ENCODE measurements at regions not wholly inside any gene's neighbourhood (a gene's known extent, or its start where the extent isn't known, plus 50 kb on each side); places are given as distances from the start of the nearest gene placed in this dataset.

- TF ChIP-seq E4F1 (CRISPR knock-in tag; IDR thresholded peaks at IDR 0.05; ENCODE audit: borderline replicate concordance) (no peak), CREB3 (tag; conservative IDR thresholded peaks at IDR 0.05; ENCODE audit: low read depth) (no peak), KLF6 (CRISPR knock-in tag; IDR thresholded peaks at IDR 0.05; ENCODE audit: borderline replicate concordance) (no peak), HMG20A (CRISPR knock-in tag; conservative IDR thresholded peaks at IDR 0.05) (no peak), NR2C1 (IDR thresholded peaks at IDR 0.05) (no peak), NR2C1 (tag; IDR thresholded peaks at IDR 0.05) (no peak), ARHGAP35 (IDR thresholded peaks at IDR 0.05; ENCODE audit: partially characterized antibody) (no peak), ZNF41 (CRISPR knock-in tag; conservative IDR thresholded peaks at IDR 0.05) (no peak), SNRNP70 (optimal IDR thresholded peaks at IDR 0.05; ENCODE audit: low read depth, low read length) (no peak), ZNF778 (CRISPR knock-in tag; IDR thresholded peaks at IDR 0.05) (no peak), JUN (IDR thresholded peaks at IDR 0.05; ENCODE audit: borderline replicate concordance, low read depth, low read length) (no peak), JUN (CRISPR knock-in tag; IDR thresholded peaks at IDR 0.05; ENCODE audit: borderline replicate concordance) (no peak), ZBTB11 (CRISPR knock-in tag; IDR thresholded peaks at IDR 0.05) (no peak), ZNF717 (CRISPR knock-in tag; IDR thresholded peaks at IDR 0.05) (no peak)
Measured at GRCh38 chr11:109275931-109276330, 146.1 kb upstream of the C11orf87 start (continued).
